Loucy (cell line): ENCODE measurements at regions not wholly inside any gene's neighbourhood (a gene's known extent, or its start where the extent isn't known, plus 50 kb on each side); places are given as distances from the start of the nearest gene placed in this dataset.

ENCODE experiments used
- H2AFZ ChIP-seq: fragments of 200-600 bp; sonication (generic); 2 replicates; pipeline ENCODE4 v1.6.0; 2016; ENCODE audit warnings: antibody characterized with exemption, mild to moderate bottlenecking, low read length, moderate library complexity
- H3F3A ChIP-seq: fragments of 200-600 bp; 2 replicates; pipeline ENCODE4 v1.6.0; 2016; ENCODE audit warnings: antibody characterized with exemption, low read depth, mild to moderate bottlenecking
- H3K27me3 ChIP-seq: fragments of 200-600 bp; sonication (generic); 2 replicates; pipeline ENCODE4 v1.6.1; 2014; ENCODE audit warnings: low read length, mild to moderate bottlenecking; ENCODE audit not compliant: insufficient read depth, poor library complexity, severe bottlenecking
- H3K36me3 ChIP-seq: fragments of 200-600 bp; sonication (generic); 2 replicates; pipeline ENCODE4 v1.6.1; 2016; ENCODE audit warnings: low read length; ENCODE audit not compliant: insufficient read depth
- H3K4me1 ChIP-seq: fragments of 200-600 bp; sonication (generic); 2 replicates; pipeline ENCODE4 v1.5.1; 2014; ENCODE audit warnings: low read length, mild to moderate bottlenecking; ENCODE audit not compliant: insufficient read depth, poor library complexity, severe bottlenecking
- H3K4me2 ChIP-seq: fragments of 200-600 bp; sonication (generic); 2 replicates; pipeline ENCODE4 v1.6.0; 2014; ENCODE audit warnings: antibody characterized with exemption, low read length, low read depth, mild to moderate bottlenecking; ENCODE audit not compliant: poor library complexity, severe bottlenecking
- H3K4me3 ChIP-seq: fragments of 200-600 bp; sonication (generic); 2 replicates; pipeline ENCODE4 v1.5.1; 2014; ENCODE audit warnings: low read length, mild to moderate bottlenecking, mixed read lengths; ENCODE audit not compliant: poor library complexity, severe bottlenecking
- H3K79me2 ChIP-seq: fragments of 200-600 bp; sonication (generic); 2 replicates; pipeline ENCODE4 v1.6.1; 2014; ENCODE audit warnings: low read length; ENCODE audit not compliant: insufficient read depth
- H3K9ac ChIP-seq: fragments of 200-600 bp; sonication (generic); 2 replicates; pipeline ENCODE4 v1.6.0; 2014; ENCODE audit warnings: mild to moderate bottlenecking, low read depth, low read length, moderate library complexity; ENCODE audit not compliant: poor library complexity, severe bottlenecking
- H3K9me2 ChIP-seq: fragments of 200-600 bp; sonication (generic); replicated peaks from 2 replicates; pipeline ENCODE4 v1.6.1; 2016; ENCODE audit warnings: low read depth, low read length, mixed read lengths
- H3K9me3 ChIP-seq: fragments of 200-600 bp; sonication (generic); 2 replicates; pipeline ENCODE4 v1.6.1; 2014; ENCODE audit warnings: mild to moderate bottlenecking, antibody characterized with exemption, low read length, low read depth; ENCODE audit not compliant: insufficient read depth
- H4K20me1 ChIP-seq: fragments of 200-600 bp; sonication (generic); 2 replicates; pipeline ENCODE4 v1.6.0; 2014; ENCODE audit warnings: antibody characterized with exemption, low read length, mild to moderate bottlenecking; ENCODE audit not compliant: insufficient read depth, poor library complexity, severe bottlenecking
- CTCF ChIP-seq: fragments of 200-600 bp; sonication (generic); conservative IDR thresholded peaks from 2 replicates; pipeline ENCODE4 v1.5.1; 2014; ENCODE audit warnings: mild to moderate bottlenecking, antibody characterized with exemption, low read length
- EZH2phosphoT487 ChIP-seq: fragments of 200-600 bp; IDR thresholded peaks from 2 replicates; pipeline ENCODE4 v1.6.1; 2018; ENCODE audit warnings: antibody characterized with exemption, mild to moderate bottlenecking, moderate library complexity, borderline replicate concordance

- TF ChIP-seq EZH2phosphoT487 (no peak), CTCF (no peak)
- Histone ChIP-seq H3K79me2 (no peaks in the 10 kb centered on the region), H3K4me3 (no peak overlapping the region), H3K4me1 (no peaks in the 10 kb centered on the region), H3K4me2 (no peak overlapping the region), H3K36me3 (no peaks in the 10 kb centered on the region), H3K9ac (no peak overlapping the region), H3K27me3 (no peaks in the 10 kb centered on the region), H2AFZ (no peak overlapping the region), H3F3A (no peaks in the 10 kb centered on the region), H4K20me1 (no peaks in the 10 kb centered on the region), H3K9me3 (no peaks in the 10 kb centered on the region), H3K9me2 (no peaks in the 10 kb centered on the region)
Measured at GRCh38 chr16:86317813-86318650, 192.3 kb upstream of the FOXF1 start.

- Histone ChIP-seq H2AFZ (no peak overlapping the region), H3K9me3 (no peaks in the 10 kb centered on the region), H3K27me3 (no peaks in the 10 kb centered on the region), H3K79me2 (no peaks in the 10 kb centered on the region), H3K9me2 (no peaks in the 10 kb centered on the region), H3F3A (no peaks in the 10 kb centered on the region), H3K9ac (no peak overlapping the region), H3K4me3 (no peak overlapping the region), H4K20me1 (no peaks in the 10 kb centered on the region), H3K4me2 (no peak overlapping the region), H3K4me1 (no peaks in the 10 kb centered on the region), H3K36me3 (no peaks in the 10 kb centered on the region)
- no peak for TF ChIP-seq CTCF
- no peak for TF ChIP-seq EZH2phosphoT487
Measured at GRCh38 chr16:86319585-86320236, 190.6 kb upstream of the FOXF1 start.

- no peaks in the 10 kb centered on the region for H3F3A ChIP-seq
- no peaks in the 10 kb centered on the region for H3K79me2 ChIP-seq
- H3K9me3 ChIP-seq, result no peaks in the 10 kb centered on the region; the same call in 1 of the 2 replicates
- H3K9me2 ChIP-seq, result no peaks in the 10 kb centered on the region
- no peak overlapping the region for H3K4me3 ChIP-seq
- H3K4me1 ChIP-seq, result no peaks in the 10 kb centered on the region
- H3K4me2 ChIP-seq, result no peak overlapping the region
- no peak overlapping the region for H2AFZ ChIP-seq
- TF ChIP-seq EZH2phosphoT487 (no peak), CTCF (no peak)
- no peak overlapping the region for H3K9ac ChIP-seq
- no peaks in the 10 kb centered on the region for H3K27me3 ChIP-seq
- no peaks in the 10 kb centered on the region for H3K36me3 ChIP-seq
- no peaks in the 10 kb centered on the region for H4K20me1 ChIP-seq
Measured at GRCh38 chr16:86320237-86320595, 190.1 kb upstream of the FOXF1 start.
